ENCODE measurements at regions not wholly inside any gene's neighbourhood (a gene's known extent, or its start where the extent isn't known, plus 50 kb on each side); places are given as distances from the start of the nearest gene placed in this dataset.

GRCh38 chr1:218711884-218712674 is 366.9 kb downstream of the TGFB2 start:
- TF ChIP-seq CTCF (conservative IDR thresholded peaks at IDR 0.05; ENCODE audit: low read depth, low read length) (no peak), EZH2 (IDR thresholded peaks at IDR 0.05; ENCODE audit: low read length, unreplicated experiment) (no peak)
